ENCODE measurements at regions not wholly inside any gene's neighbourhood (a gene's known extent, or its start where the extent isn't known, plus 50 kb on each side); places are given as distances from the start of the nearest gene placed in this dataset.

GRCh38 chr2:195022508-195022830 is 634.6 kb upstream of the SLC39A10 start:
- H3K9me3 ChIP-seq (ENCODE audit: severe bottlenecking), result no peaks in the 10 kb centered on the region
- H3K27ac ChIP-seq, result no peak overlapping the region
- H3K27me3 ChIP-seq (ENCODE audit: insufficient read depth, low read depth, severe bottlenecking), result no peaks in the 10 kb centered on the region
- no peak for DNase-seq
- H3K4me3 ChIP-seq (ENCODE audit: low read depth, low read length), result no peak overlapping the region
- TF ChIP-seq, protein P1, sequence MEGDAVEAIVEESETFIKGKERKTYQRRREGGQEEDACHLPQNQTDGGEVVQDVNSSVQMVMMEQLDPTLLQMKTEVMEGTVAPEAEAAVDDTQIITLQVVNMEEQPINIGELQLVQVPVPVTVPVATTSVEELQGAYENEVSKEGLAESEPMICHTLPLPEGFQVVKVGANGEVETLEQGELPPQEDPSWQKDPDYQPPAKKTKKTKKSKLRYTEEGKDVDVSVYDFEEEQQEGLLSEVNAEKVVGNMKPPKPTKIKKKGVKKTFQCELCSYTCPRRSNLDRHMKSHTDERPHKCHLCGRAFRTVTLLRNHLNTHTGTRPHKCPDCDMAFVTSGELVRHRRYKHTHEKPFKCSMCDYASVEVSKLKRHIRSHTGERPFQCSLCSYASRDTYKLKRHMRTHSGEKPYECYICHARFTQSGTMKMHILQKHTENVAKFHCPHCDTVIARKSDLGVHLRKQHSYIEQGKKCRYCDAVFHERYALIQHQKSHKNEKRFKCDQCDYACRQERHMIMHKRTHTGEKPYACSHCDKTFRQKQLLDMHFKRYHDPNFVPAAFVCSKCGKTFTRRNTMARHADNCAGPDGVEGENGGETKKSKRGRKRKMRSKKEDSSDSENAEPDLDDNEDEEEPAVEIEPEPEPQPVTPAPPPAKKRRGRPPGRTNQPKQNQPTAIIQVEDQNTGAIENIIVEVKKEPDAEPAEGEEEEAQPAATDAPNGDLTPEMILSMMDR (IDR thresholded peaks at IDR 0.05; ENCODE audit: low read depth, low read length), result no peak
- H3K36me3 ChIP-seq, result no peaks in the 10 kb centered on the region

GRCh38 chr2:195021711-195022507 is 635.1 kb upstream of the SLC39A10 start:
- TF ChIP-seq, protein P1 (IDR thresholded peaks at IDR 0.05; ENCODE audit: low read depth, low read length), result no peak
- DNase-seq, result no peak
- Histone ChIP-seq H3K27ac (no peak overlapping the region), H3K27me3 (ENCODE audit: insufficient read depth, low read depth, severe bottlenecking) (no peaks in the 10 kb centered on the region), H3K36me3 (no peaks in the 10 kb centered on the region), H3K4me3 (ENCODE audit: low read depth, low read length) (no peak overlapping the region), H3K9me3 (ENCODE audit: severe bottlenecking) (no peaks in the 10 kb centered on the region)

GRCh38 chr2:195018462-195018861 is 638.6 kb upstream of the SLC39A10 start:
- H3K27ac ChIP-seq, result no peak overlapping the region
- no peaks in the 10 kb centered on the region for H3K9me3 ChIP-seq (ENCODE audit: severe bottlenecking)
- no peaks in the 10 kb centered on the region for H3K36me3 ChIP-seq
- no peak for DNase-seq
- no peaks in the 10 kb centered on the region for H3K27me3 ChIP-seq (ENCODE audit: insufficient read depth, low read depth, severe bottlenecking)
- TF ChIP-seq, protein P1 (IDR thresholded peaks at IDR 0.05; ENCODE audit: low read depth, low read length), result no peak
- H3K4me3 ChIP-seq (ENCODE audit: low read depth, low read length), result no peak overlapping the region

DNA sequence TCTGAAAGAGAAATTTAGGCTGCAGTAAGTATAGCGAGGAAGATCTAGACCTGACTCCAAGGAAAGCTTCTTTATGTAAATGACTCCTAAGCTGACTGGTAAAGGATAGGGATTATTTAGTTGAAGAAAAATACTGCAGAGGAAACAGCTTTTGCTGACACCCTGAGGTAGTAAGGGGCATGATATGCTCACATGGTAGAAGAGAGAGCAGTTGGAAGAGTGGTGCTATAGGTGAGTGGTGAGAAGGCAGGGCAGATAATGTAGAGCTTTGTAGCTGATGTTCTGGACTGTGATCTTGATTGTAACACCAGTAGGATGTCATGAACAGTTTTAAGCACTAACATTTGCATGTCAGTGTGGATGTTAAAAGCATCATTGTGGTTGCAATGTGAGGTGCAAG is 639.1 kb upstream of the SLC39A10 start:
- no peak overlapping the region for H3K4me3 ChIP-seq (ENCODE audit: low read depth, low read length)
- no peak for DNase-seq
- H3K27ac ChIP-seq, result no peak overlapping the region
- no peaks in the 10 kb centered on the region for H3K36me3 ChIP-seq
- no peaks in the 10 kb centered on the region for H3K9me3 ChIP-seq (ENCODE audit: severe bottlenecking)
- no peaks in the 10 kb centered on the region for H3K27me3 ChIP-seq (ENCODE audit: insufficient read depth, low read depth, severe bottlenecking)
- TF ChIP-seq, protein P1 (IDR thresholded peaks at IDR 0.05; ENCODE audit: low read depth, low read length), result no peak

DNA sequence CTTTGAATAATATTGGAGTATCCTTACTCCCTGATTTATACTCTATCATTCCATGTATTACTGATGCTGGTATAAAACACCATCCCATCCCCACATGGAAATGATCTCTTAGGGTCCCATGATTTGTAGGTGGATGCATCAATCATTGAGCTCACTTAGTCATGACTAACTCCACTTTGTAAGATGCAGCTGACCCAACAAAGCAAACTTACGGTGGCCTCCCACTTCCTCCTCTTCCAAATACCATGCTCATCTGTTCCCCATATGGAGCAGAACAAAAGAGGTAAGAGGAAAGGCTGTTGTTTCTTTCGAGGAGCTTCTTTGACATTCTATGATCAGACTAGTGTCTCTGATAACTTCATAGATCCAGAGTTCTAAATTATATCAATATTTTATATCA is 640.2 kb upstream of the SLC39A10 start:
- TF ChIP-seq, protein P1 (IDR thresholded peaks at IDR 0.05; ENCODE audit: low read depth, low read length), result no peak
- no peaks in the 10 kb centered on the region for H3K36me3 ChIP-seq
- no peak overlapping the region for H3K27ac ChIP-seq
- H3K4me3 ChIP-seq (ENCODE audit: low read depth, low read length), result no peak overlapping the region
- DNase-seq, result no peak
- H3K27me3 ChIP-seq (ENCODE audit: insufficient read depth, low read depth, severe bottlenecking), result no peaks in the 10 kb centered on the region
- H3K9me3 ChIP-seq (ENCODE audit: severe bottlenecking), result no peaks in the 10 kb centered on the region

DNA sequence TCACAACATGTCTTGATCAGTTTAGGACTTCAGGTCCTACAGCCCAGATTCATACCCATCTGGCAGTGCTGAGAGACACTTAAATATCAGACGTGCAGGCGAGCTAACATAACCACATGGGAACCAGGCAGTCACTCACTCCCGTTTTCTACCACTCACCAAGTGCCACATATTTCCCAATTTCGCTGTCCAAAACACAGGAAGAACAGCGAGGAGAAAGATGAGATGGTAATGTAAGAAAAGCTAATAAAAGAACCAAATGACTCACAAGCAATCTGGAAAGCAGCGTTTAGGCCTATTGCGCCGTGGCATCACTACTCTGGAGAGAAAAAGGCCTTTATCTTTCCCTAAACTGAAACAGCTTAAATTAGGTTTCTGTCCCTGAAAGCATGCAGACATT is 647.8 kb upstream of the SLC39A10 start:
- H3K36me3 ChIP-seq, result no peaks in the 10 kb centered on the region
- no peaks in the 10 kb centered on the region for H3K27me3 ChIP-seq (ENCODE audit: insufficient read depth, low read depth, severe bottlenecking)
- DNase-seq, result no peak
- H3K4me3 ChIP-seq (ENCODE audit: low read depth, low read length), result no peak overlapping the region
- no peaks in the 10 kb centered on the region for H3K9me3 ChIP-seq (ENCODE audit: severe bottlenecking)
- TF ChIP-seq, protein P1 (IDR thresholded peaks at IDR 0.05; ENCODE audit: low read depth, low read length), result no peak
- no peak overlapping the region for H3K27ac ChIP-seq

Measured in WERI-Rb-1 (cell line).